ENCODE measurements at regions not wholly inside any gene's neighbourhood (a gene's known extent, or its start where the extent isn't known, plus 50 kb on each side); places are given as distances from the start of the nearest gene placed in this dataset.

- TF ChIP-seq CTCF (IDR thresholded peaks at IDR 0.05; ENCODE audit: control extremely low read depth in 1 of 3, insufficient read depth in 1 of 3, low read depth in 1 of 3, low read length in 3 of 3) (no peak), POLR2A (IDR thresholded peaks at IDR 0.05; ENCODE audit: control extremely low read depth in 1 of 2, low read depth in 2 of 2, low read length in 2 of 2) (no peak), EP300 (IDR thresholded peaks at IDR 0.05; ENCODE audit: borderline replicate concordance in 1 of 2, low read depth in 2 of 2, low read length in 2 of 2) (no peak)
Measured at GRCh38 chr6:102520966-102521365, 1127.5 kb downstream of the GRIK2 start.

Data from H1 (cell line).